ENCODE measurements at regions not wholly inside any gene's neighbourhood (a gene's known extent, or its start where the extent isn't known, plus 50 kb on each side); places are given as distances from the start of the nearest gene placed in this dataset.

- H3K27me3 ChIP-seq: peaks cover 24% of the 10 kb centered on the region
- 80 to 84% methylated on average over 1 to 3 of the region's 6 CpGs for WGBS, 2 donors (ENCODE audit: low coverage in 1 of 2)
- ATAC-seq: no peak
- no peak overlapping the region for H3K27ac ChIP-seq
- no peaks in the 10 kb centered on the region for H3K9me3 ChIP-seq
- no peak overlapping the region for H3K4me3 ChIP-seq
- H3K4me1 ChIP-seq: no peaks in the 10 kb centered on the region
- TF ChIP-seq EP300 (IDR thresholded peaks at IDR 0.05): no peak
- no peak for TF ChIP-seq POLR2AphosphoS5 (IDR thresholded peaks at IDR 0.05)
- TF ChIP-seq CTCF (IDR thresholded peaks at IDR 0.05): no peak
- TF ChIP-seq POLR2A (IDR thresholded peaks at IDR 0.05): no peak
- no peaks in the 10 kb centered on the region for H3K36me3 ChIP-seq
Observed at GRCh38 chr1:38243106-38243505, 196.5 kb upstream of the POU3F1 start.

GRCh38 chr1:38242506-38242905 lies 195.9 kb upstream of the POU3F1 start:
- Histone ChIP-seq H3K4me1 (no peaks in the 10 kb centered on the region), H3K9me3 (no peaks in the 10 kb centered on the region), H3K27ac (no peak overlapping the region), H3K36me3 (no peaks in the 10 kb centered on the region), H3K27me3 (peaks cover 30% of the 10 kb centered on the region), H3K4me3 (no peak overlapping the region)
- WGBS, 2 donors (ENCODE audit: low coverage in 1 of 2): 81 to 91% methylated on average over 3 to 4 of the region's 5 CpGs
- ATAC-seq: no peak
- TF ChIP-seq POLR2AphosphoS5 (IDR thresholded peaks at IDR 0.05): no peak
- no peak for TF ChIP-seq EP300 (IDR thresholded peaks at IDR 0.05)
- TF ChIP-seq POLR2A (IDR thresholded peaks at IDR 0.05): no peak
- no peak for TF ChIP-seq CTCF (IDR thresholded peaks at IDR 0.05)

GRCh38 chr1:38241594-38242334 lies 195.2 kb upstream of the POU3F1 start:
- TF ChIP-seq EP300 (IDR thresholded peaks at IDR 0.05) (no peak), CTCF (IDR thresholded peaks at IDR 0.05) (no peak), POLR2AphosphoS5 (IDR thresholded peaks at IDR 0.05) (no peak), POLR2A (IDR thresholded peaks at IDR 0.05) (no peak)
- Histone ChIP-seq H3K27ac (no peak overlapping the region), H3K36me3 (no peaks in the 10 kb centered on the region), H3K4me3 (no peak overlapping the region), H3K4me1 (no peaks in the 10 kb centered on the region), H3K27me3 (peaks cover 26% of the 10 kb centered on the region), H3K9me3 (no peaks in the 10 kb centered on the region)
- WGBS, 2 donors (ENCODE audit: low coverage in 1 of 2): 81 to 90% methylated on average over 2 to 5 of the region's 6 CpGs
- ATAC-seq: no peak

GRCh38 chr1:38240618-38241017 lies 194.0 kb upstream of the POU3F1 start:
- TF ChIP-seq EP300 (IDR thresholded peaks at IDR 0.05) (no peak), POLR2AphosphoS5 (IDR thresholded peaks at IDR 0.05) (no peak), POLR2A (IDR thresholded peaks at IDR 0.05) (no peak), CTCF (IDR thresholded peaks at IDR 0.05) (no peak)
- Histone ChIP-seq H3K4me3 (no peak overlapping the region), H3K27me3 (peaks cover 33% of the 10 kb centered on the region), H3K36me3 (no peaks in the 10 kb centered on the region), H3K27ac (no peak overlapping the region), H3K4me1 (no peaks in the 10 kb centered on the region), H3K9me3 (no peaks in the 10 kb centered on the region)
- WGBS, 2 donors (ENCODE audit: low coverage in 1 of 2): no CpG with 5 or more reads among the region's 2 CpGs
- ATAC-seq: no peak

GRCh38 chr1:38239258-38239835 lies 192.8 kb upstream of the POU3F1 start:
- WGBS, 2 donors (ENCODE audit: low coverage in 1 of 2): 80 to 92% methylated on average over 2 to 6 of the region's 8 CpGs
- Histone ChIP-seq H3K27me3 (peaks cover 35% of the 10 kb centered on the region), H3K36me3 (no peaks in the 10 kb centered on the region), H3K27ac (no peak overlapping the region), H3K9me3 (no peaks in the 10 kb centered on the region), H3K4me3 (no peak overlapping the region), H3K4me1 (no peaks in the 10 kb centered on the region)
- no peak for TF ChIP-seq POLR2AphosphoS5 (IDR thresholded peaks at IDR 0.05)
- TF ChIP-seq CTCF (IDR thresholded peaks at IDR 0.05): no peak
- no peak for TF ChIP-seq POLR2A (IDR thresholded peaks at IDR 0.05)
- no peak for TF ChIP-seq EP300 (IDR thresholded peaks at IDR 0.05)
- ATAC-seq: no peak
